ENCODE measurements at regions not wholly inside any gene's neighbourhood (a gene's known extent, or its start where the extent isn't known, plus 50 kb on each side); places are given as distances from the start of the nearest gene placed in this dataset.

DNA sequence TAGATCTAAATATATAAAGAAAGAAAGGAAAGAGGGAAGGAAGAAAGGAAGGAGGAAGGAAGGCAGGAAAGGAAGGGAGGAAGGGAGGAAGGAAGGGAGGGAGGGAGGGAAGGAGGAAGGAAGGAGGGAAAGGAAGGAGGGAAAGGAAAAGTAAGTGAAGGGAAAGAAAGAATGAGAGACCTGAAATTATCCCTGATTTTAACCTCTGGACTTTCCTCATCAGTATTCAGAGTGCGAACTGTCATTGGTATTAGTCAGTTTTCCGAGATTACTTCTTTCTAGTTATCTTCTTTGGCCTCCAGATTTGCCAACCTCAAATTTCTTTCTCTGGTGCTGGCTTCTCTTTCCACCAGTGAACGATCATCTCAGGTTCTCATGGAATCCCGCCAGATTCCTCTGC, 215.5 kb upstream of the FN1 start (continued):
- no peak for TF ChIP-seq CHD7 (IDR thresholded peaks at IDR 0.05; ENCODE audit: insufficient replicate concordance, low read length)
- no peak for TF ChIP-seq BCL11A (IDR thresholded peaks at IDR 0.05; ENCODE audit: low read depth in 2 of 2, low read length in 2 of 2)
- TF ChIP-seq SIX5 (IDR thresholded peaks at IDR 0.05; ENCODE audit: low read depth, low read length) = no peak
- TF ChIP-seq BACH1 (IDR thresholded peaks at IDR 0.05; ENCODE audit: low read length) = no peak
- TF ChIP-seq, protein P1, sequence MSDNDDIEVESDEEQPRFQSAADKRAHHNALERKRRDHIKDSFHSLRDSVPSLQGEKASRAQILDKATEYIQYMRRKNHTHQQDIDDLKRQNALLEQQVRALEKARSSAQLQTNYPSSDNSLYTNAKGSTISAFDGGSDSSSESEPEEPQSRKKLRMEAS (IDR thresholded peaks at IDR 0.05) = no peak
- no peak for TF ChIP-seq SIN3A (conservative IDR thresholded peaks at IDR 0.05 in 1 of 2, IDR thresholded peaks at IDR 0.05 in 1 of 2; ENCODE audit: low read depth in 1 of 2, low read length in 2 of 2)
- TF ChIP-seq GTF2F1 (IDR thresholded peaks at IDR 0.05; ENCODE audit: borderline replicate concordance, low read depth, low read length) = no peak
- TF ChIP-seq NRF1 (IDR thresholded peaks at IDR 0.05; ENCODE audit: low read depth, low read length) = no peak
- TF ChIP-seq, protein P2, sequence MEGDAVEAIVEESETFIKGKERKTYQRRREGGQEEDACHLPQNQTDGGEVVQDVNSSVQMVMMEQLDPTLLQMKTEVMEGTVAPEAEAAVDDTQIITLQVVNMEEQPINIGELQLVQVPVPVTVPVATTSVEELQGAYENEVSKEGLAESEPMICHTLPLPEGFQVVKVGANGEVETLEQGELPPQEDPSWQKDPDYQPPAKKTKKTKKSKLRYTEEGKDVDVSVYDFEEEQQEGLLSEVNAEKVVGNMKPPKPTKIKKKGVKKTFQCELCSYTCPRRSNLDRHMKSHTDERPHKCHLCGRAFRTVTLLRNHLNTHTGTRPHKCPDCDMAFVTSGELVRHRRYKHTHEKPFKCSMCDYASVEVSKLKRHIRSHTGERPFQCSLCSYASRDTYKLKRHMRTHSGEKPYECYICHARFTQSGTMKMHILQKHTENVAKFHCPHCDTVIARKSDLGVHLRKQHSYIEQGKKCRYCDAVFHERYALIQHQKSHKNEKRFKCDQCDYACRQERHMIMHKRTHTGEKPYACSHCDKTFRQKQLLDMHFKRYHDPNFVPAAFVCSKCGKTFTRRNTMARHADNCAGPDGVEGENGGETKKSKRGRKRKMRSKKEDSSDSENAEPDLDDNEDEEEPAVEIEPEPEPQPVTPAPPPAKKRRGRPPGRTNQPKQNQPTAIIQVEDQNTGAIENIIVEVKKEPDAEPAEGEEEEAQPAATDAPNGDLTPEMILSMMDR (IDR thresholded peaks at IDR 0.05; ENCODE audit: control extremely low read depth in 1 of 3, insufficient read depth in 1 of 3, low read depth in 1 of 3, low read length in 3 of 3) = no peak

Data from H1 (cell line).